SHP77 (cell line): ENCODE measurements at regions not wholly inside any gene's neighbourhood (a gene's known extent, or its start where the extent isn't known, plus 50 kb on each side); places are given as distances from the start of the nearest gene placed in this dataset.

Source experiments
- DNase-seq, 2 experiments: peaks; one replicate each; lab custom pipeline; 2025; lab: John Stamatoyannopoulos, UW

DNA sequence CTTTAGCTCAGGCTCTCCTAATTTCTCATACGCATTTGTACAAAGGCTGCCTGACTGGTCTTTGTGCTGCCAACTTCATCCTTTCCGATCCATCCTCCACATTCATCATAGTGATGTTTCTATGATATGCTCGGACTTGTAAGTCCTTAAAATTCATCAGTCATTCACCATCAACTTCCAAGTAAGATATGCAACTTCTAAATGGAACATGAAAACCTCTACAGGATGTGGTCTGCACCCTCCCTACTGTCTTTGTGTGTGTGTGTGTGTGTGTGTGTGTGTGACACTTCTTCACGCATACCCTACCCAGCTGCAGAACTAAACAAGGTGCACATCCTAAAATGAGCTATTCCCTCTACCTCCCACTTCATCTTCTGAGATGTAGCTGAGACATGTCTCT, 397.9 kb upstream of the NR5A2 start:
- DNase-seq = no peak

DNA sequence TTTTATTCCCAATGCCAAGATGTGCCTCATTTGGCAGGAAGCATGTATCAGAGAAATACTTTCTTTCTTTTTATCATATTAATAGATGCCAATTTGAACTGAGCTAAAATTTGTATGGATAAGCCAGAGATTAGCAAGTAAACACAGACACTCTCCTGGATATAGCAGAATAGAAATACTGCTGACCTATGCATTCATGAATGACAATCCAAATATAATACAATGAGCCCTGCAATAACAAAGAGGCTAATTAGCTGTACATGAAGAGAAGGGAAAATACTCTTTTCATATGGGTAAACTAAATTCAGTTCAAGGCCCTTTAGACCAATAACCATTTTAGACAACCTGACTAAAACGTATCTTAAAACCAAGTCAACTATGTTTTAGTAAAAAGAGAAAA, 388.1 kb upstream of the NR5A2 start:
- DNase-seq = no peak

GRCh38 chr1:199641531-199641930, 386.0 kb upstream of the NR5A2 start:
- no peak for DNase-seq

DNA sequence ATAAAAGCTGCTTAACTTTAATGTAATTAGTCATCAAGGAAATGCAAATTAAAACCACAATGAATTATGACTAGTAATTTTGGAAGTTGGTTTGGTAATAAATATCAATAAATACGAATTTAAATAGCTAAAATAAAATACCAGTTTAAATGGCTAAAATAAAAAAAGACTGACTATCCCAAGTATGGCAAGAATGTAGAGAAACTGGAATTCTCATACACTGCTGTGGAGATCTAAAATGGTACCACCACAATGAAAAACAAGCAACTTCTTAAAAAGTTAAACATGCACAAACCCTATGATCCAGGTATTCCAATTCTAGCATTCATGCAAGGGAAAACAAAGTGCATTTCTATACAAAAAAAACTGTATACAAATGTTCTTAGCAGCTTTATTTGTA, 382.6 kb upstream of the NR5A2 start:
- DNase-seq = no peak

DNA sequence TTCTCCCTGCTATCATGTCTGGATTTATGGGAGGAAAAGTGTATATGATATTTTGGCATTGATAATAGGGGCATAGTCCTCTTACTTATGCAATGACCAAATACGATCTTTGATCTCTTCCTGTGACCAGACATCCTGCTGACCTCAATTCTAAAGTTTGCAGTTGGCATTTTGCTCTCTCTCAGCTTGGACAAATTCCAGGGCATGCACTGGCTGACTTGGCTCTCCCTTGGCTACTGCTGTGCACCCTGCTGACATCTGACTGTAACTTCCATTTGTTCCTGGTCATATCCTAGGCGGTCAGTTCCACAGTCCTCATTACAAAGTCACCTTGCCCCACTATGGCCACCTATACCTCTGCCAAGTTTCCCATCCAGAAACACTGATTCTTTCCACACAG, 380.7 kb upstream of the NR5A2 start:
- DNase-seq = no peak

GRCh38 chr1:199657449-199657848, 370.1 kb upstream of the NR5A2 start:
- no peak for DNase-seq

DNA sequence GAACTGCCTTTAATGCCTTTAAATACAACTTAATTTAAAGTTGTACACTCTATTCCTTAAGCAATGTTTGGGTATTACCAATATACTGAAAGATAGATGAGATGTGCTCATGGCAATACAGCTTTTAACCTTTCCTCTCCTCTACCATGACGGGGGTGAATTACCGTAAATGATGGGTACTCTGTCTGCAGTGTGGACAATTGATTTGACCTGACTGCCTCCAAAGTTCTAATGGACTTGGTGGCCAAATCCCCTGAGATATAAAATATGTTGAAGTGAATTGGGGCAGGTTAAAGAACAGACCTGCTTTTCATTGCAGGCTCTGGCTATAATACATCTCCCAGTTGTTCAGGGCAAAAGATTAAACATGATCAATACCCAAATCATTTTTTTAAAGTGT, 367.4 kb upstream of the NR5A2 start:
- DNase-seq = no peak

- DNase-seq = no peak
Observed at GRCh38 chr1:199665371-199665770, 362.1 kb upstream of the NR5A2 start.

DNA sequence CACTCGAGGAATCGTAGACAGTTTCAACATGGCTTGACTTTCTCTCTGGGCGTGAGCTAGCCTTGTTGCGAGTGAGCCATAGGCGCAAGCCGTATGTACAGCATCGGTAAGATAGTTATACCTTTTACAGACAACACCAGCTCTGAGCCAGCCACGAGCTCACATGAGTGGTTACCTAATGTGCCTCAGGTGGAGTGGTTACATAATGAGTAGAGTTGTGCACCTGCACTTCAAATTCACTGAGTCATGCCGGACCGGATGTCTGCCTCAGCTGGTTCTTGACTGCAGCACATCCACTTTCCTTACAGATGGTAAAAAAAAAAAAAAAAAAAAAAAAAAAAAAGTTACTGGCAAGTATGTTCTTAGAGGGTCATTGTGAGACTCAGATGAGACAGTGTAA, 360.4 kb upstream of the NR5A2 start:
- no peak for DNase-seq

DNA sequence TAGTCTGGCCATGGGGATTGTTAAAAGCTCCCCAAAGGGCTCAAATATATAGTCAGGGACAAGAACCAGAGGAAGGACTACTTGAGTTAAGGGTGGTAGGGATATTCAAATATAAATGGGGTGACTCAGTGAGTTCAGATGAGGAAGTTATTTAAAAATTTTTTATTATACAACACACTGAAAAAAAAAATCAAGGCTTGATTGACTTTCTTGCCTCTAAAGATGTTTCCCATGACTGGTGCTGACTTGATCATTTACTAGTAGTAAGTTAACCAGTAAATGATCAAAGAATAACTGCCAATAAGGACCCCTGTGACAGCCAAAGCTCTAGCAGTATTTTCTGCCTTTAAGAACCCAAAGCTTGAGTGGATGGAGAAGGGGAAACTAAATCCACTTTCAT, 357.6 kb upstream of the NR5A2 start:
- no peak for DNase-seq

- no peak for DNase-seq
Observed at GRCh38 chr1:199671684-199672083, 355.8 kb upstream of the NR5A2 start.

DNA sequence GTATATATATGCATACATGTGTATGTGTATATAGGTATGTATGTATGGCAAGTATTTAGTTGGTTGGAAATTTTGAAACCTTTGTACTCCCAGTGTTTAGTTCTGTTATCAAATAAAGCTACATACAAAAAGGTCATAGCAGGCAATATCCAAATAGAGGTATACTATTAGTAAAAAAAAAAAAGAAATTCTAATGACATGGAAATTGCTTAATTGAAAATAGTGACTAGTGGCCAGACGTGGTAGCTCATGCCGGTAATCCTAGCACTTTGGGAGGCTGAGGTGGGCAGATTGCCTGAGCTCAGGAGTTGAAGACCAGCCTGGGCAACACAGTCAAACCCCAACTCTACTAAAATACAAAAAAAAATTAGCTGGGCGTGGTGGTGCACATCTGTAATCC, 351.6 kb upstream of the NR5A2 start:
- no peak for DNase-seq

- DNase-seq = no peak
Observed at GRCh38 chr1:199678771-199679170, 348.7 kb upstream of the NR5A2 start.

DNA sequence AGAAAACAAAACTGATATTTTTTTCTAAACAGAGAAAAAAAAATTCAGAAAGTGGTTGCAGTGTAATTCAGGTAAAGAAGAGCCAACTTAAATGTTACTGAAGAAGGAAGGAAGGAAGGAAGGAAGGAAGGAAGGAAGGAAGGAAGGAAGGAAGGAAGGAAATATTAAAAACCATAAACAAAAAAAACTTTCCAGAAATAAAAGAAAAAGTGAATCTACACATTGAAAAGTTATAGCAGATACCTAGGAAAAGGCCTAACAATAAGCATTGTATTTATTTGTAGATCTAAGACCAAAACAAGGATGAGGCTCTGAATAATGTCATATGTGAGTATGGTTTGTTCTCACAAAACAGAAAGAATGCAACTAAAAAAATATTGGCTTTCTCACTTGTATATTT, 345.4 kb upstream of the NR5A2 start:
- DNase-seq = no peak

DNA sequence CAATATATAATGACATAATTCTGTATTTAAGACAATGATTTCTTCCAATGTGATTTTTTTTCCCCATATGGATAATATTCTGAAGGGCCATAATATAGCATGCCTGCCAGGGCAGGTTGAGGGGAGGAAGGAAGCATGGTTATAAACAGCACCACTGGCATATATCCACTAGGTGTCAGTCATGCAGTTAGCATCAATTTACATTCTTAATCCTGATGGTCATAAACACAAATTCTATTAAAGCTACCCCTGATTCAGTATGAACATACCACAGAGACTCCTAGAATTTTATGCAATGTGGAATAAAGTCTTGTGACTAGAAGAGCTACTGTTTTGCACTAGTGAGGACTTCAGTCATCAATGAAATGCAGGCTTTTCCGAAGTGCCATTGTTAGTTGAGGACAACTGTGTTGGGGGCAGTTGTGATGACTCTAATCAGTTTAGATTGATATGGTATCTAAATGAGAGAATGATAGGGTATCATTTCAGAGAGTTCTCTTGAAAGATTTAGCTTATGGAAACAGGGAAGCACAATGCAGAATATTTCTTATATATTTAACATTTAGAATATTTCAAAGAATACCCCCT, 342.7 kb upstream of the NR5A2 start:
- DNase-seq = peak; percentile 4 to 41

DNA sequence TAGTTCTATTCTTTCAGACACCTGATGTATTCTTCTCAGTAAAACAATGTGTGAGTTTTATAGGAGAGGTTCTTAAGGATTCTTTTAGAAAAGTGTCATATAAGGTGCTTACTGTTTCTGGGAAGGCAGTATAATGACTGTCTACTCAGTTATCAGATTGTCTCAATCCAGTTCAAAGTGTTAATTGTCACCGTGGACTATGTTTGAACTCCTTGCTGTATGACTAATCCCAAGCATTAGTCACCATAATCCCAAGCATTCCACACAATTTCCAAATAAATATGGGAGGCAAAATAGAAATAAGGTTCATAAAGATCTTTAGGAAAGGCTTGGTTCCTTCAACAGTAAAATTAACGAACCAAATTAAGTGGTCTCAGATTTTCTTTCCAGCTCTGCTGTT, 342.1 kb upstream of the NR5A2 start:
- DNase-seq = no peak

GRCh38 chr1:199687321-199687720, 340.2 kb upstream of the NR5A2 start:
- no peak for DNase-seq

GRCh38 chr1:199688133-199688676, 339.3 kb upstream of the NR5A2 start:
- no peak for DNase-seq

GRCh38 chr1:199688774-199689173, 338.7 kb upstream of the NR5A2 start:
- no peak for DNase-seq

GRCh38 chr1:199690496-199690895, 337.0 kb upstream of the NR5A2 start:
- no peak for DNase-seq

GRCh38 chr1:199691540-199691939, 336.0 kb upstream of the NR5A2 start:
- DNase-seq = no peak

- DNase-seq = no peak
Observed at GRCh38 chr1:199693724-199694123, 333.8 kb upstream of the NR5A2 start.

- no peak for DNase-seq
Observed at GRCh38 chr1:199696225-199696624, 331.3 kb upstream of the NR5A2 start.

DNA sequence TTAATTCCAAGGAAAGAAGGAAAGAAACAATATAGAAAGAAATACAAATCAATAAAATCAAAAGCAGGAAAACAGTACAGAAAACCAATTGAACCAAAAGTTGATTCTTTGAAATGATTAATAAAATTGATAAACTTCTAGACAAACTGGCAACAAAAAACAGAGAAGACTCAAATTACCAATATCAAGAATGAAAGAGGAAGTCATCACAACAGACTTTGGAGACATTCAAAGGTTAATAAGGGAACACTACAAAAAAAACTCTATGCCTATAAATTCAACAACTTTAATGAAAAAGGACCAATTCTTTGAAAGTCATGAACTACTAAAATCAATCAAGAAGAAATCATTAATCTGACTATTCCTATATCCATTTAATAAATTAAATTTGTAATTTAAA, 329.3 kb upstream of the NR5A2 start:
- no peak for DNase-seq

GRCh38 chr1:199700551-199700950, 327.0 kb upstream of the NR5A2 start:
- DNase-seq = no peak
